Activated effector memory CD4-positive, alpha-beta T cell treated with Interleukin-2 at 50 U/mL for 16 hours (primary cell): ENCODE measurements at regions not wholly inside any gene's neighbourhood (a gene's known extent, or its start where the extent isn't known, plus 50 kb on each side); places are given as distances from the start of the nearest gene placed in this dataset.

Experiments
- DNase-seq: peaks from one replicate; pipeline ENCODE4 v3.0.0-alpha.2; 2020

- DNase-seq: no peak
These were observed 87.6 kb upstream of the SLC4A4 start for GRCh38 chr4:71251261-71251660.

- no peak for DNase-seq
These were observed 85.3 kb upstream of the SLC4A4 start for GRCh38 chr4:71253545-71253944.

- DNase-seq: no peak
These were observed 84.3 kb upstream of the SLC4A4 start for GRCh38 chr4:71254451-71255012.

- DNase-seq: no peak
These were observed 82.8 kb upstream of the SLC4A4 start for GRCh38 chr4:71255976-71256375.

GRCh38 chr4:71257761-71258160 lies 81.1 kb upstream of the SLC4A4 start:
- no peak for DNase-seq

GRCh38 chr4:71258323-71258722 lies 80.5 kb upstream of the SLC4A4 start:
- no peak for DNase-seq

- no peak for DNase-seq
These were observed 79.5 kb upstream of the SLC4A4 start for GRCh38 chr4:71259280-71259679.

GRCh38 chr4:71259911-71260331 lies 78.9 kb upstream of the SLC4A4 start:
- DNase-seq: no peak

- DNase-seq: no peak
These were observed 78.3 kb upstream of the SLC4A4 start for GRCh38 chr4:71260544-71260943.

GRCh38 chr4:71261001-71261400 lies 77.8 kb upstream of the SLC4A4 start:
- no peak for DNase-seq

- no peak for DNase-seq
These were observed 77.1 kb upstream of the SLC4A4 start for GRCh38 chr4:71261633-71262121.

GRCh38 chr4:71262161-71262560 lies 76.7 kb upstream of the SLC4A4 start:
- DNase-seq: no peak

- DNase-seq: no peak
These were observed 72.6 kb upstream of the SLC4A4 start for GRCh38 chr4:71266090-71266794.

GRCh38 chr4:71267244-71267643 lies 71.6 kb upstream of the SLC4A4 start:
- no peak for DNase-seq

- no peak for DNase-seq
These were observed 70.7 kb upstream of the SLC4A4 start for GRCh38 chr4:71268166-71268565.

GRCh38 chr4:71269233-71269632 lies 69.6 kb upstream of the SLC4A4 start:
- no peak for DNase-seq

GRCh38 chr4:71270901-71271300 lies 67.9 kb upstream of the SLC4A4 start:
- no peak for DNase-seq

GRCh38 chr4:71272976-71273375 lies 65.8 kb upstream of the SLC4A4 start:
- DNase-seq: no peak

GRCh38 chr4:71275004-71275403 lies 63.8 kb upstream of the SLC4A4 start:
- no peak for DNase-seq

GRCh38 chr4:71275570-71275969 lies 63.2 kb upstream of the SLC4A4 start:
- DNase-seq: no peak

- no peak for DNase-seq
These were observed 61.5 kb upstream of the SLC4A4 start for GRCh38 chr4:71277353-71277752.

GRCh38 chr4:71283642-71284257 lies 55.1 kb upstream of the SLC4A4 start:
- no peak for DNase-seq

- no peak for DNase-seq
These were observed 51.5 kb upstream of the SLC4A4 start for GRCh38 chr4:71287305-71287704.

GRCh38 chr4:71288875-71289274 lies 49.9 kb upstream of the SLC4A4 start:
- DNase-seq: no peak
